ENCODE measurements at regions not wholly inside any gene's neighbourhood (a gene's known extent, or its start where the extent isn't known, plus 50 kb on each side); places are given as distances from the start of the nearest gene placed in this dataset.

GRCh38 chr6:12654514-12654913, 62.1 kb upstream of the PHACTR1 start:
- H3K4me2 ChIP-seq (ENCODE audit: low read length) = no peak overlapping the region
- H3K9me3 ChIP-seq (ENCODE audit: low read length) = no peaks in the 10 kb centered on the region
- H3K36me3 ChIP-seq (ENCODE audit: insufficient read depth, low read length) = no peaks in the 10 kb centered on the region

GRCh38 chr6:12656906-12657305, 59.7 kb upstream of the PHACTR1 start:
- Histone ChIP-seq H2AFZ (ENCODE audit: low read length) (no peak overlapping the region), H4K20me1 (ENCODE audit: insufficient read depth, low read length) (no peaks in the 10 kb centered on the region), H3K79me2 (ENCODE audit: insufficient read depth, low read length) (no peaks in the 10 kb centered on the region), H3K9me3 (ENCODE audit: low read length) (no peaks in the 10 kb centered on the region), H3K9ac (ENCODE audit: low read length) (no peak overlapping the region), H3F3A (ENCODE audit: insufficient read depth, low read length) (no peaks in the 10 kb centered on the region), H3K9me2 (ENCODE audit: low read depth, low read length) (no peaks in the 10 kb centered on the region), H3K4me3 (ENCODE audit: low read depth, low read length, poor library complexity, severe bottlenecking) (no peak overlapping the region), H3K27me3 (ENCODE audit: insufficient read depth, low read length) (no peaks in the 10 kb centered on the region), H3K4me1 (ENCODE audit: insufficient read depth, low read length, severe bottlenecking) (no peaks in the 10 kb centered on the region), H3K4me2 (ENCODE audit: low read length) (no peak overlapping the region), H3K36me3 (ENCODE audit: insufficient read depth, low read length) (no peaks in the 10 kb centered on the region), H3K27ac (ENCODE audit: low read depth, low read length, poor library complexity, severe bottlenecking) (no peak overlapping the region)
- TF ChIP-seq EZH2 (IDR thresholded peaks at IDR 0.05; ENCODE audit: borderline replicate concordance, low read length) = no peak
- no peak for TF ChIP-seq CTCF (IDR thresholded peaks at IDR 0.05; ENCODE audit: low read length)

More at GRCh38 chr6:12654514-12654913, 62.1 kb upstream of the PHACTR1 start:
- Histone ChIP-seq H3K4me1 (ENCODE audit: insufficient read depth, low read length, severe bottlenecking) (no peaks in the 10 kb centered on the region), H3K27me3 (ENCODE audit: insufficient read depth, low read length) (no peaks in the 10 kb centered on the region), H3F3A (ENCODE audit: insufficient read depth, low read length) (no peaks in the 10 kb centered on the region), H3K9me2 (ENCODE audit: low read depth, low read length) (no peaks in the 10 kb centered on the region), H3K4me3 (ENCODE audit: low read depth, low read length, poor library complexity, severe bottlenecking) (no peak overlapping the region), H3K79me2 (ENCODE audit: insufficient read depth, low read length) (no peaks in the 10 kb centered on the region), H3K9ac (ENCODE audit: low read length) (no peak overlapping the region), H3K27ac (ENCODE audit: low read depth, low read length, poor library complexity, severe bottlenecking) (no peak overlapping the region), H4K20me1 (ENCODE audit: insufficient read depth, low read length) (no peaks in the 10 kb centered on the region), H2AFZ (ENCODE audit: low read length) (no peak overlapping the region)
- TF ChIP-seq CTCF (IDR thresholded peaks at IDR 0.05; ENCODE audit: low read length) (no peak), EZH2 (IDR thresholded peaks at IDR 0.05; ENCODE audit: borderline replicate concordance, low read length) (no peak)

GRCh38 chr6:12657884-12658283, 58.7 kb upstream of the PHACTR1 start:
- Histone ChIP-seq H3K27me3 (ENCODE audit: insufficient read depth, low read length) (no peaks in the 10 kb centered on the region), H3K9me3 (ENCODE audit: low read length) (no peaks in the 10 kb centered on the region), H3K79me2 (ENCODE audit: insufficient read depth, low read length) (no peaks in the 10 kb centered on the region), H3K9ac (ENCODE audit: low read length) (no peak overlapping the region), H3K27ac (ENCODE audit: low read depth, low read length, poor library complexity, severe bottlenecking) (no peak overlapping the region), H3K4me3 (ENCODE audit: low read depth, low read length, poor library complexity, severe bottlenecking) (no peak overlapping the region), H3K4me1 (ENCODE audit: insufficient read depth, low read length, severe bottlenecking) (no peaks in the 10 kb centered on the region), H4K20me1 (ENCODE audit: insufficient read depth, low read length) (no peaks in the 10 kb centered on the region), H3K9me2 (ENCODE audit: low read depth, low read length) (no peaks in the 10 kb centered on the region), H2AFZ (ENCODE audit: low read length) (no peak overlapping the region), H3F3A (ENCODE audit: insufficient read depth, low read length) (no peaks in the 10 kb centered on the region), H3K4me2 (ENCODE audit: low read length) (no peak overlapping the region), H3K36me3 (ENCODE audit: insufficient read depth, low read length) (no peaks in the 10 kb centered on the region)
- TF ChIP-seq CTCF (IDR thresholded peaks at IDR 0.05; ENCODE audit: low read length) = no peak
- no peak for TF ChIP-seq EZH2 (IDR thresholded peaks at IDR 0.05; ENCODE audit: borderline replicate concordance, low read length)
